Fibroblast of lung (primary cell): ENCODE measurements at regions not wholly inside any gene's neighbourhood (a gene's known extent, or its start where the extent isn't known, plus 50 kb on each side); places are given as distances from the start of the nearest gene placed in this dataset.

ENCODE experiments used
- DNase-seq, 2 donors: peaks; one replicate each; pipeline versions ENCODE4 v3.0.0 to v3.0.0-alpha.2; 2010; ENCODE audit warnings: low read depth in 2 of 2
- H2AFZ ChIP-seq: 2 replicates; pipeline ENCODE4 v1.5.1; 2012; ENCODE audit warnings: low read length, control low read depth, inconsistent platforms
- H3K27ac ChIP-seq: 2 replicates; pipeline ENCODE4 v1.5.1; 2011; ENCODE audit warnings: low read length, control low read depth; ENCODE audit not compliant: insufficient read depth
- H3K27me3 ChIP-seq: 2 replicates; pipeline ENCODE4 v1.5.1; 2011; ENCODE audit warnings: mild to moderate bottlenecking, low read length; ENCODE audit not compliant: control insufficient read depth, insufficient read depth
- H3K36me3 ChIP-seq: 2 replicates; pipeline ENCODE4 v1.5.1; 2011; ENCODE audit warnings: low read length; ENCODE audit not compliant: control insufficient read depth, insufficient read depth
- H3K4me1 ChIP-seq: 2 replicates; pipeline ENCODE4 v1.5.1; 2011; ENCODE audit warnings: low read length; ENCODE audit not compliant: control insufficient read depth, insufficient read depth; ENCODE audit errors: extremely low read depth
- H3K4me2 ChIP-seq: 2 replicates; pipeline ENCODE4 v1.5.1; 2011; ENCODE audit warnings: low read length, control low read depth; ENCODE audit not compliant: insufficient read depth; ENCODE audit errors: extremely low read depth
- H3K4me3 ChIP-seq, 4 experiments: fragments of 200-600 bp in 1 of 4; sonication (generic) in 1 of 4; replicated peaks in 1 of 4; 2 replicates each; pipeline ENCODE4 v1.5.1; 2011 to 2016; ENCODE audit warnings: low read length in 4 of 4, low read depth in 3 of 4, mild to moderate bottlenecking in 3 of 4, control low read depth in 2 of 4, inconsistent platforms in 1 of 4, mixed read lengths in 1 of 4; ENCODE audit not compliant: insufficient read depth in 1 of 4; ENCODE audit errors: control extremely low read depth in 1 of 4
- H3K79me2 ChIP-seq: 2 replicates; pipeline ENCODE4 v1.5.1; 2012; ENCODE audit warnings: mild to moderate bottlenecking, low read length, inconsistent platforms; ENCODE audit not compliant: control insufficient read depth, insufficient read depth
- H3K9ac ChIP-seq: 2 replicates; pipeline ENCODE4 v1.5.1; 2011; ENCODE audit warnings: mild to moderate bottlenecking, low read length, control low read depth; ENCODE audit not compliant: insufficient read depth
- H3K9me3 ChIP-seq: 2 replicates; pipeline ENCODE4 v1.5.1; 2012; ENCODE audit warnings: low read depth, low read length; ENCODE audit not compliant: control insufficient read depth, insufficient read depth
- H4K20me1 ChIP-seq: 2 replicates; pipeline ENCODE4 v1.5.1; 2011; ENCODE audit warnings: low read length; ENCODE audit not compliant: control insufficient read depth, insufficient read depth; ENCODE audit errors: extremely low read depth
- EZH2 ChIP-seq: IDR thresholded peaks from 2 replicates; pipeline ENCODE4 v1.5.1; 2012; ENCODE audit warnings: low read length, control low read depth, mild to moderate bottlenecking; ENCODE audit errors: missing control alignments
- TF ChIP-seq, protein P1 (sequence below), 2 donors: IDR thresholded peaks in 1 of 2; conservative IDR thresholded peaks in 1 of 2; 1 replicate in 1 of 2; 2 replicates in 1 of 2; pipeline ENCODE4 v1.5.1; 2011 to 2012; ENCODE audit warnings: low read length in 2 of 2, control low read depth in 1 of 2, inconsistent platforms in 1 of 2, low read depth in 1 of 2, mild to moderate bottlenecking in 1 of 2

DNA sequence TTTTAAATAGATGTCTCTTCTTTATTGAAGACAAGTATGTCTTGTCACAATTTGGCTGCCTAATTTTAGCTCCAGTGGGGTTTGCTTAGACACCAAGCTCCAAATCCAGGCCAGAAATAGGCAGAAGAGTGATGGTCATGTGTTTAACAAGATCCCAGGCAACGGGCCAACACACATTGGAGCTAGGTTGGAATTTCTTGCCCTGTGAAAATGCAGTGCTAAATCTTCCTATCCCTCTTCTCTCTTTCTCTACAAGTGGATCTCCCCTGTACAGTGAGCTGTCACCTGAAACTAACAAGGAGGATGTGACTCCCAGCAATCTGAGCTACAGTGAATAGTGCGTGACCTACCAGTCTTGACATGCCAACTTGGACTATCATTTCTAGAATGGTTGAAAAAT lies 65.3 kb upstream of the VGLL2 start:
- Histone ChIP-seq H3K9ac (no peak overlapping the region), H2AFZ (no peak overlapping the region), H3K36me3 (no peaks in the 10 kb centered on the region), H4K20me1 (no peaks in the 10 kb centered on the region), H3K27ac (no peak overlapping the region), H3K4me3 (no peak overlapping the region), H3K27me3 (no peaks in the 10 kb centered on the region), H3K4me2 (no peak overlapping the region), H3K79me2 (no peaks in the 10 kb centered on the region), H3K4me1 (no peaks in the 10 kb centered on the region), H3K9me3 (no peaks in the 10 kb centered on the region)
- DNase-seq, result no peak
- TF ChIP-seq, protein P1, sequence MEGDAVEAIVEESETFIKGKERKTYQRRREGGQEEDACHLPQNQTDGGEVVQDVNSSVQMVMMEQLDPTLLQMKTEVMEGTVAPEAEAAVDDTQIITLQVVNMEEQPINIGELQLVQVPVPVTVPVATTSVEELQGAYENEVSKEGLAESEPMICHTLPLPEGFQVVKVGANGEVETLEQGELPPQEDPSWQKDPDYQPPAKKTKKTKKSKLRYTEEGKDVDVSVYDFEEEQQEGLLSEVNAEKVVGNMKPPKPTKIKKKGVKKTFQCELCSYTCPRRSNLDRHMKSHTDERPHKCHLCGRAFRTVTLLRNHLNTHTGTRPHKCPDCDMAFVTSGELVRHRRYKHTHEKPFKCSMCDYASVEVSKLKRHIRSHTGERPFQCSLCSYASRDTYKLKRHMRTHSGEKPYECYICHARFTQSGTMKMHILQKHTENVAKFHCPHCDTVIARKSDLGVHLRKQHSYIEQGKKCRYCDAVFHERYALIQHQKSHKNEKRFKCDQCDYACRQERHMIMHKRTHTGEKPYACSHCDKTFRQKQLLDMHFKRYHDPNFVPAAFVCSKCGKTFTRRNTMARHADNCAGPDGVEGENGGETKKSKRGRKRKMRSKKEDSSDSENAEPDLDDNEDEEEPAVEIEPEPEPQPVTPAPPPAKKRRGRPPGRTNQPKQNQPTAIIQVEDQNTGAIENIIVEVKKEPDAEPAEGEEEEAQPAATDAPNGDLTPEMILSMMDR (conservative IDR thresholded peaks at IDR 0.05 in 1 of 2, IDR thresholded peaks at IDR 0.05 in 1 of 2; ENCODE audit: low read depth in 1 of 2, low read length in 2 of 2), result no peak
- no peak for TF ChIP-seq EZH2

GRCh38 chr6:117204903-117205302 lies 60.5 kb upstream of the VGLL2 start:
- Histone ChIP-seq H3K9me3 (no peaks in the 10 kb centered on the region), H3K4me1 (no peaks in the 10 kb centered on the region), H3K36me3 (no peaks in the 10 kb centered on the region), H3K27me3 (no peaks in the 10 kb centered on the region), H3K27ac (no peak overlapping the region), H2AFZ (no peak overlapping the region), H3K9ac (no peak overlapping the region), H4K20me1 (no peaks in the 10 kb centered on the region), H3K79me2 (no peaks in the 10 kb centered on the region), H3K4me3 (no peak overlapping the region), H3K4me2 (no peak overlapping the region)
- DNase-seq, result no peak
- TF ChIP-seq, protein P1 (conservative IDR thresholded peaks at IDR 0.05 in 1 of 2, IDR thresholded peaks at IDR 0.05 in 1 of 2; ENCODE audit: low read depth in 1 of 2, low read length in 2 of 2), result no peak
- no peak for TF ChIP-seq EZH2

- Histone ChIP-seq H3K27me3 (no peaks in the 10 kb centered on the region), H3K4me2 (no peak overlapping the region), H4K20me1 (no peaks in the 10 kb centered on the region), H3K9me3 (no peaks in the 10 kb centered on the region), H2AFZ (no peak overlapping the region), H3K4me1 (no peaks in the 10 kb centered on the region), H3K79me2 (no peaks in the 10 kb centered on the region), H3K27ac (no peak overlapping the region), H3K9ac (no peak overlapping the region), H3K36me3 (no peaks in the 10 kb centered on the region), H3K4me3 (no peak overlapping the region)
- DNase-seq, result no peak
- TF ChIP-seq, protein P1 (conservative IDR thresholded peaks at IDR 0.05 in 1 of 2, IDR thresholded peaks at IDR 0.05 in 1 of 2; ENCODE audit: low read depth in 1 of 2, low read length in 2 of 2), result no peak
- no peak for TF ChIP-seq EZH2
Measured at GRCh38 chr6:117205876-117206275, 59.5 kb upstream of the VGLL2 start.
